Panc1 (cell line): ENCODE measurements at regions not wholly inside any gene's neighbourhood (a gene's known extent, or its start where the extent isn't known, plus 50 kb on each side); places are given as distances from the start of the nearest gene placed in this dataset.

ENCODE experiments used
- ATAC-seq: fragments of 200-7000 bp; cut with Tn5 transposase; 2 replicates; pipeline ENCODE4 v1.9.1; 2020; ENCODE audit warnings: mild to moderate bottlenecking, moderate library complexity
- BruUV-seq: library from RNA; stranded (reverse); fragments of 400-500 nt; replicated peaks from 2 replicates; lab custom pipeline; 2021; lab: Mats Ljungman, UMichigan
- CTCF ChIA-PET: fragments of 300-600 bp; sonication (Branson Sonifier 250); formaldehyde crosslinking; loops from one replicate; lab custom pipeline; 2022; ENCODE audit warnings: antibody characterized with exemption; lab: Charles Lee
- POLR2A ChIA-PET: fragments of 300-600 bp; sonication (Branson Sonifier 250); formaldehyde crosslinking; loops from one replicate; lab custom pipeline; 2022; ENCODE audit warnings: antibody characterized with exemption; lab: Charles Lee
- DNase-seq: peaks from one replicate; pipeline ENCODE4 v3.0.0-alpha.2; 2010; ENCODE audit warnings: low read depth, low spot score
- H3K27ac ChIP-seq: 2 replicates; pipeline ENCODE4 v1.5.1; 2011; ENCODE audit warnings: mild to moderate bottlenecking, low read length, inconsistent platforms
- H3K27me3 ChIP-seq: fragments of 200-500 bp; sonication (Bioruptor generic); 2 replicates; pipeline ENCODE4 v1.6.0; 2014; ENCODE audit warnings: low read length, inconsistent platforms; ENCODE audit not compliant: control insufficient read depth, insufficient read depth
- H3K36me3 ChIP-seq: fragments of 200-500 bp; sonication (Bioruptor generic); 2 replicates; pipeline ENCODE4 v1.5.1; 2014; ENCODE audit warnings: inconsistent platforms, mild to moderate bottlenecking, low read length, moderate library complexity; ENCODE audit not compliant: control insufficient read depth, insufficient read depth
- H3K4me1 ChIP-seq: 2 replicates; pipeline ENCODE4 v1.5.1; 2011; ENCODE audit warnings: inconsistent platforms, mild to moderate bottlenecking, low read length, moderate library complexity; ENCODE audit not compliant: control insufficient read depth, insufficient read depth
- H3K4me3 ChIP-seq, 2 experiments: 2 replicates each; pipeline ENCODE4 v1.5.1; 2011 to 2012; ENCODE audit warnings: low read depth in 2 of 2, low read length in 2 of 2, mild to moderate bottlenecking in 2 of 2, inconsistent platforms in 1 of 2, moderate library complexity in 1 of 2
- H3K9me3 ChIP-seq: fragments of 200-500 bp; sonication (Bioruptor generic); 2 replicates; pipeline ENCODE4 v1.5.1; 2014; ENCODE audit warnings: low read depth, mild to moderate bottlenecking, inconsistent platforms, low read length, moderate library complexity; ENCODE audit not compliant: control insufficient read depth, insufficient read depth
- CTCF ChIP-seq: fragments of 450-650 bp; IDR thresholded peaks from 2 replicates; pipeline ENCODE4 v1.5.1; 2017; ENCODE audit warnings: mild to moderate bottlenecking
- POLR2AphosphoS5 ChIP-seq: IDR thresholded peaks from 2 replicates; pipeline ENCODE4 v1.6.1; 2012; ENCODE audit warnings: mild to moderate bottlenecking, low read depth, low read length, moderate library complexity
- REST ChIP-seq, 2 experiments: IDR thresholded peaks; 2 replicates each; pipeline ENCODE4 v1.6.1; 2011 to 2012; ENCODE audit warnings: low read depth in 2 of 2, control low read depth in 1 of 2, low read length in 1 of 2, mild to moderate bottlenecking in 1 of 2, moderate library complexity in 1 of 2; ENCODE audit not compliant: insufficient read depth in 1 of 2
- SIN3A ChIP-seq: IDR thresholded peaks from 2 replicates; pipeline ENCODE4 v1.6.1; 2012; ENCODE audit warnings: low read depth, mild to moderate bottlenecking, low read length, moderate library complexity, borderline replicate concordance; ENCODE audit not compliant: insufficient read depth
- TCF7L2 ChIP-seq: IDR thresholded peaks from 2 replicates; pipeline ENCODE4 v1.6.1; 2011; ENCODE audit warnings: mild to moderate bottlenecking, low read depth, low read length, inconsistent platforms
- in situ Hi-C: cut with HindIII; loops from 2 replicates; pipeline ENCODE4 v1.10.0; 2016; ENCODE audit warnings: low sequenced_read_pairs, low pct_unique_long_range_greater_than_20kb
- intact Hi-C: fragments of 100-400 bp; cut with micrococcal nuclease; formaldehyde crosslinking; loops from one replicate; pipeline ENCODE4 v1.10.0; 2022; ENCODE audit not compliant: unreplicated experiment

GRCh38 chr6:150738092-150738629 lies 127.3 kb upstream of the MTHFD1L start:
- in situ Hi-C loops (no loop called here), intact Hi-C loops (no loop called here)
- no peak overlapping the region for H3K4me3 ChIP-seq
- H3K4me1 ChIP-seq = no peaks in the 10 kb centered on the region
- H3K27ac ChIP-seq = no peak overlapping the region
- no peaks in the 10 kb centered on the region for H3K9me3 ChIP-seq
- ATAC-seq (no peak), DNase-seq (no peak)
- no peaks in the 10 kb centered on the region for H3K27me3 ChIP-seq
- ChIA-PET CTCF (interaction anchor here (0.6 kb wide), 1 partner anchor 356 kb away, joined by 3 read pairs; no protein-coding TSS in a partner anchor), POLR2A (no interaction called here)
- H3K36me3 ChIP-seq = no peaks in the 10 kb centered on the region
- TF ChIP-seq TCF7L2 (no peak), SIN3A (no peak), CTCF (no peak), POLR2AphosphoS5 (no peak)
- BruUV-seq = no TSS peak

GRCh38 chr6:150739711-150740349 lies 125.7 kb upstream of the MTHFD1L start:
- no peak overlapping the region for H3K27ac ChIP-seq
- BruUV-seq = no TSS peak
- no peaks in the 10 kb centered on the region for H3K27me3 ChIP-seq
- H3K4me3 ChIP-seq = no peak overlapping the region
- POLR2A ChIA-PET = no interaction called here
- no peaks in the 10 kb centered on the region for H3K9me3 ChIP-seq
- intact Hi-C loops = loop anchor here (5.0 kb wide), 1 partner anchor 323 kb away; no protein-coding TSS in a partner anchor
- ATAC-seq = no peak
- no peaks in the 10 kb centered on the region for H3K4me1 ChIP-seq
- H3K36me3 ChIP-seq = no peaks in the 10 kb centered on the region
- TF ChIP-seq TCF7L2 (no peak), CTCF (no peak)
- in situ Hi-C loops = no loop called here
- CTCF ChIA-PET = interaction anchor here (0.7 kb wide), 1 partner anchor 10 kb away, joined by 3 read pairs; no protein-coding TSS in a partner anchor
- DNase-seq = no peak

GRCh38 chr6:150740453-150740852 lies 125.0 kb upstream of the MTHFD1L start:
- POLR2A ChIA-PET = no interaction called here
- H3K27ac ChIP-seq = no peak overlapping the region
- no TSS peak for BruUV-seq
- in situ Hi-C loops (no loop called here), intact Hi-C loops (loop anchor here (5.0 kb wide), 1 partner anchor 323 kb away; no protein-coding TSS in a partner anchor)
- no peaks in the 10 kb centered on the region for H3K27me3 ChIP-seq
- ATAC-seq (no peak), DNase-seq (no peak)
- no peak for TF ChIP-seq REST (IDR thresholded peaks at IDR 0.05; ENCODE audit: insufficient read depth in 1 of 2, low read depth in 2 of 2, low read length in 1 of 2)
- TF ChIP-seq CTCF = no peak
- TF ChIP-seq TCF7L2 = no peak
- no peak for TF ChIP-seq POLR2AphosphoS5
- no peak for TF ChIP-seq SIN3A
- no peak overlapping the region for H3K4me3 ChIP-seq
- CTCF ChIA-PET = no interaction called here
- H3K36me3 ChIP-seq = no peaks in the 10 kb centered on the region
- H3K4me1 ChIP-seq = no peaks in the 10 kb centered on the region
- H3K9me3 ChIP-seq = no peaks in the 10 kb centered on the region
